NB4 (cell line): ENCODE measurements at regions not wholly inside any gene's neighbourhood (a gene's known extent, or its start where the extent isn't known, plus 50 kb on each side); places are given as distances from the start of the nearest gene placed in this dataset.

ENCODE experiments used
- DNase-seq: peaks from one replicate; pipeline ENCODE4 v3.0.0; 2010; ENCODE audit warnings: low read depth
- H3K4me3 ChIP-seq: one replicate; pipeline ENCODE4 v1.5.1; 2011; ENCODE audit warnings: mild to moderate bottlenecking, low read depth, low read length, moderate library complexity
- CTCF ChIP-seq: IDR thresholded peaks from one replicate; pipeline ENCODE4 v1.5.1; 2012; ENCODE audit warnings: low read depth, low read length
- MAX ChIP-seq: IDR thresholded peaks from 2 replicates; pipeline ENCODE4 v1.6.1; 2011; ENCODE audit warnings: low read depth, low read length
- MYC ChIP-seq: IDR thresholded peaks from 2 replicates; pipeline ENCODE4 v1.6.1; 2011; ENCODE audit warnings: low read depth, low read length
- POLR2A ChIP-seq: IDR thresholded peaks from 2 replicates; pipeline ENCODE4 v1.6.1; 2011; ENCODE audit warnings: mild to moderate bottlenecking; ENCODE audit not compliant: insufficient read length; ENCODE audit errors: extremely low read depth

- TF ChIP-seq MAX = no peak
- no peak overlapping the region for H3K4me3 ChIP-seq
- DNase-seq = no peak
Observed at GRCh38 chr2:15061268-15061667, 428.8 kb downstream of the LRATD1 start.

GRCh38 chr2:15066138-15066537 lies 433.6 kb downstream of the LRATD1 start:
- no peak for DNase-seq
- H3K4me3 ChIP-seq = no peak overlapping the region
- TF ChIP-seq CTCF (no peak), MAX (no peak), POLR2A (no peak)

- DNase-seq = no peak
- no peak overlapping the region for H3K4me3 ChIP-seq
- no peak for TF ChIP-seq CTCF
- no peak for TF ChIP-seq POLR2A
- no peak for TF ChIP-seq MAX
- TF ChIP-seq MYC = no peak
Observed at GRCh38 chr2:15069149-15069548, 436.6 kb downstream of the LRATD1 start.

DNA sequence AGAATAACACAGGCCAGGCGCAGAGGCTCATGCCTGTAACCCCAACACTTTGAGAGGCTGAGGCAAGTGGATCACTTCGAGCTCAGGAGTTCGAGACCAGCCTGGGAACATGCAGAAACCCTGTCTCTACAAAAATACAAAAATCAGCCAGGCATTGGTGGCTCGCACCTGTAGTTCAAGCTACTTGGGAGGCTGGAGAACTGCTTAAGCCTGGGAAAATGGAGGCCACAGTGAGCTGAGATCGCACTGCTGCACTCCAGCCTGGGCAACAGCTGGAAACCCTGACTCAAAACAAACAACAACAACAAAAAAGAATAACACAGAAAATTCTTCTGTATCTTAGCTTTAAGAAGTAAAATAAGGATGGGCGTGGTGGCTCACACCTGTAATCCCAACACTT lies 440.3 kb downstream of the LRATD1 start:
- no peak for DNase-seq
- no peak overlapping the region for H3K4me3 ChIP-seq
- TF ChIP-seq CTCF (no peak), POLR2A (no peak), MAX (no peak), MYC (no peak)

- DNase-seq = no peak
- no peak for TF ChIP-seq MAX
- TF ChIP-seq CTCF = no peak
- TF ChIP-seq MYC = no peak
- TF ChIP-seq POLR2A = no peak
- no peak overlapping the region for H3K4me3 ChIP-seq
Observed at GRCh38 chr2:15073664-15074063, 441.1 kb downstream of the LRATD1 start.

DNA sequence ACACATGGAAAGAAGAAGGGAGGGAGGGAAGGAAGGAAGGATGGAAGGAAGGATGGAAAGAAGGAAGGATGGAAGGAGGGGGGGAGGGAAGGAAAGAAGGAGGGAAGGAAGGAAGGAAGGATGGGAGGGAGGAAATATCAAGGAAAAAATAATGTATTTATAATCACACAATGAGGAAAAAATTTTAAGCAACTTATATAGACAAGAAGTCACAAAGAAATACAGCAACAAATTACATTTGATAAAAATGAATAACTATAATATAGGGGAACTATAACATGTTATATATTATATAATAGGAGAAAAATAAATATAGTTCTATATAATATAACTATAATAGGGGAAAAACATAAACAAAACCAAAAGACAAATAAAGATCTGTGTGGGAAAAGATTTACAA lies 441.8 kb downstream of the LRATD1 start:
- DNase-seq = no peak
- TF ChIP-seq MYC (no peak), CTCF (no peak), POLR2A (no peak), MAX (no peak)
- H3K4me3 ChIP-seq = no peak overlapping the region
